CD14-positive monocyte (primary cell): ENCODE measurements at regions not wholly inside any gene's neighbourhood (a gene's known extent, or its start where the extent isn't known, plus 50 kb on each side); places are given as distances from the start of the nearest gene placed in this dataset.

Source experiments
- DNase-seq, 3 donors: peaks; one replicate each; pipeline ENCODE4 v3.0.0-alpha.2; 2011 to 2022
- H2AFZ ChIP-seq: 2 replicates; pipeline ENCODE4 v1.6.0; 2012; ENCODE audit warnings: mild to moderate bottlenecking, low read depth, low read length, inconsistent platforms; ENCODE audit not compliant: insufficient read depth, poor library complexity, severe bottlenecking
- H3K27ac ChIP-seq, 2 donors: 1 replicate in 1 of 2; 2 replicates in 1 of 2; pipeline ENCODE4 v1.5.1; 2012 to 2013; ENCODE audit warnings: low read length in 2 of 2, control low read depth in 1 of 2, inconsistent platforms in 1 of 2, low read depth in 1 of 2, mild to moderate bottlenecking in 1 of 2
- H3K27me3 ChIP-seq, 2 donors: one replicate each; pipeline versions ENCODE4 v1.6.0 to v1.6.1; 2011 to 2013; ENCODE audit warnings: low read length in 2 of 2; ENCODE audit not compliant: control insufficient read depth in 2 of 2, insufficient read depth in 2 of 2
- H3K36me3 ChIP-seq, 2 donors: replicated peaks in 1 of 2; 1 replicate in 1 of 2; 2 replicates in 1 of 2; pipeline versions ENCODE4 v1.5.1 to v1.6.1; 2012 to 2013; ENCODE audit warnings: low read length in 2 of 2, control low read depth in 1 of 2, inconsistent platforms in 1 of 2, mild to moderate bottlenecking in 1 of 2; ENCODE audit not compliant: insufficient read depth in 2 of 2, control insufficient read depth in 1 of 2
- H3K4me1 ChIP-seq, 2 donors: 1 replicate in 1 of 2; 2 replicates in 1 of 2; pipeline versions ENCODE4 v1.5.1 to v1.6.1; 2012 to 2013; ENCODE audit warnings: low read length in 2 of 2, control low read depth in 1 of 2, inconsistent platforms in 1 of 2, mild to moderate bottlenecking in 1 of 2, moderate library complexity in 1 of 2; ENCODE audit not compliant: insufficient read depth in 2 of 2, control insufficient read depth in 1 of 2
- H3K4me2 ChIP-seq: replicated peaks from 2 replicates; pipeline ENCODE3; 2012; ENCODE audit warnings: low read length, moderate library complexity, mild to moderate bottlenecking; ENCODE audit not compliant: poor library complexity, severe bottlenecking; ENCODE audit errors: extremely low read depth
- H3K4me3 ChIP-seq, 3 experiments: fragments of 200-600 bp in 1 of 3; sonication (generic) in 1 of 3; replicated peaks in 1 of 3; 1 replicate in 2 of 3; 2 replicates in 1 of 3; pipeline ENCODE4 v1.5.1; 2011 to 2013; ENCODE audit warnings: low read length in 3 of 3, mild to moderate bottlenecking in 3 of 3, control low read depth in 2 of 3, low read depth in 2 of 3, inconsistent platforms in 1 of 3, moderate library complexity in 1 of 3
- H3K79me2 ChIP-seq: 2 replicates; pipeline ENCODE4 v1.6.0; 2012; ENCODE audit warnings: mild to moderate bottlenecking, control low read depth, inconsistent platforms, low read length, moderate library complexity; ENCODE audit not compliant: insufficient read depth
- H3K9ac ChIP-seq: 2 replicates; pipeline ENCODE4 v1.6.0; 2017; ENCODE audit warnings: low read length, mild to moderate bottlenecking; ENCODE audit not compliant: insufficient read depth, poor library complexity, severe bottlenecking
- H3K9me3 ChIP-seq, 2 donors: replicated peaks in 1 of 2; 1 replicate in 1 of 2; 2 replicates in 1 of 2; pipeline versions ENCODE4 v1.5.1 to v1.6.1; 2012 to 2013; ENCODE audit warnings: low read length in 2 of 2, control low read depth in 1 of 2; ENCODE audit not compliant: control insufficient read depth in 1 of 2, insufficient read depth in 1 of 2
- H4K20me1 ChIP-seq: 2 replicates; pipeline ENCODE4 v1.6.0; 2012; ENCODE audit warnings: mild to moderate bottlenecking, low read length, control low read depth, moderate library complexity; ENCODE audit not compliant: insufficient read depth
- H3K27ac Mint-ChIP-seq, 7 donors: one replicate each; pipeline ENCODE4 v1.8.0; 2020; ENCODE audit warnings: mild to moderate bottlenecking in 7 of 7, mixed read lengths in 7 of 7, moderate library complexity in 6 of 7, inconsistent platforms in 2 of 7
- H3K27me3 Mint-ChIP-seq, 3 donors: one replicate each; pipeline ENCODE4 v1.8.0; 2021 to 2022; ENCODE audit warnings: low read depth in 3 of 3, mild to moderate bottlenecking in 3 of 3, mixed read lengths in 3 of 3, moderate library complexity in 3 of 3, inconsistent platforms in 1 of 3
- H3K36me3 Mint-ChIP-seq, 2 donors: one replicate each; pipeline ENCODE4 v1.8.0; 2020; ENCODE audit warnings: mixed read lengths in 2 of 2, inconsistent platforms in 1 of 2, mild to moderate bottlenecking in 1 of 2
- H3K4me1 Mint-ChIP-seq: one replicate; pipeline ENCODE4 v1.8.0; 2020; ENCODE audit warnings: mild to moderate bottlenecking, mixed read lengths
- H3K4me3 Mint-ChIP-seq, 2 donors: one replicate each; pipeline ENCODE4 v1.8.0; 2020; ENCODE audit warnings: mild to moderate bottlenecking in 2 of 2, mixed read lengths in 2 of 2, moderate library complexity in 1 of 2
- H3K9me3 Mint-ChIP-seq, 7 donors: one replicate each; pipeline ENCODE4 v1.8.0; 2020 to 2022; ENCODE audit warnings: mixed read lengths in 7 of 7, mild to moderate bottlenecking in 6 of 7, moderate library complexity in 6 of 7, inconsistent platforms in 2 of 7
- CTCF ChIP-seq: fragments of 200-600 bp; IDR thresholded peaks from one replicate; pipeline ENCODE4 v1.8.0; 2022; ENCODE audit warnings: antibody characterized with exemption, mild to moderate bottlenecking
- WGBS: methylation state at CpG from one replicate; pipeline ENCODE4 v1.1.5; 2013; ENCODE audit warnings: missing lambda C conversion rate; ENCODE audit not compliant: insufficient coverage; 5-methylcytosine and 5-hydroxymethylcytosine counted together
- intact Hi-C, 2 donors: fragments of 100-400 bp; cut with micrococcal nuclease; formaldehyde crosslinking; loops; one replicate each; pipeline versions ENCODE4 v1.15.0 to v1.15.1; 2023

GRCh38 chr6:122918714-122919113 lies 77.3 kb upstream of the CLVS2 start:
- H3K36me3 ChIP-seq = no peaks in the 10 kb centered on the region
- H4K20me1 ChIP-seq = no peaks in the 10 kb centered on the region
- no peaks in the 10 kb centered on the region for H3K79me2 ChIP-seq
- H3K4me1 ChIP-seq = no peaks in the 10 kb centered on the region
- H3K27me3 Mint-ChIP-seq = no peaks in the 10 kb centered on the region
- H3K4me3 Mint-ChIP-seq = no peak overlapping the region
- H2AFZ ChIP-seq = no peak overlapping the region
- no peaks in the 10 kb centered on the region for H3K4me1 Mint-ChIP-seq
- no peaks in the 10 kb centered on the region for H3K36me3 Mint-ChIP-seq
- H3K27ac Mint-ChIP-seq = no peak overlapping the region
- H3K4me2 ChIP-seq = no peak overlapping the region
- H3K9ac ChIP-seq = no peak overlapping the region
- H3K27me3 ChIP-seq = no peaks in the 10 kb centered on the region
- no peak overlapping the region for H3K27ac ChIP-seq
- no peak for DNase-seq
- intact Hi-C loops = no loop called here
- no peak for TF ChIP-seq CTCF
- peaks cover 5 to 9% of the 10 kb centered on the region in 2 donors for H3K9me3 ChIP-seq
- H3K9me3 Mint-ChIP-seq = peaks cover 1 to 10% (median 5%) of the 10 kb centered on the region in 7 donors
- H3K4me3 ChIP-seq = no peak overlapping the region

GRCh38 chr6:122930252-122931180 lies 65.5 kb upstream of the CLVS2 start:
- intact Hi-C loops = no loop called here
- Mint-ChIP-seq H3K9me3 (peaks cover 0 to 13% (median 8%) of the 10 kb centered on the region in 7 donors), H3K4me3 (no peak overlapping the region), H3K36me3 (no peaks in the 10 kb centered on the region), H3K27ac (no peak overlapping the region), H3K27me3 (peaks cover 1 to 3% (median 2%) of the 10 kb centered on the region in 3 donors), H3K4me1 (no peaks in the 10 kb centered on the region)
- no peak overlapping the region for H2AFZ ChIP-seq
- H3K4me3 ChIP-seq = no peak overlapping the region
- 90% methylated on average over 2 of the region's 3 CpGs for WGBS
- H3K9ac ChIP-seq = no peak overlapping the region
- H3K4me1 ChIP-seq = no peaks in the 10 kb centered on the region
- no peaks in the 10 kb centered on the region for H3K27me3 ChIP-seq
- no peak overlapping the region for H3K4me2 ChIP-seq
- TF ChIP-seq CTCF = no peak
- no peak overlapping the region for H3K27ac ChIP-seq
- DNase-seq = no peak
- no peaks in the 10 kb centered on the region for H3K36me3 ChIP-seq
- no peaks in the 10 kb centered on the region for H3K79me2 ChIP-seq
- H4K20me1 ChIP-seq = no peaks in the 10 kb centered on the region
- H3K9me3 ChIP-seq = peaks cover 0 to 4% of the 10 kb centered on the region in 2 donors
